HAP-1 (cell line): ENCODE measurements at regions not wholly inside any gene's neighbourhood (a gene's known extent, or its start where the extent isn't known, plus 50 kb on each side); places are given as distances from the start of the nearest gene placed in this dataset.
A peak's percentile ranks its signal among the peaks of the same experiment; 100 is the strongest.

ENCODE experiments used
- DNase-seq, 2 experiments: peaks; one replicate each; pipeline ENCODE4 v3.0.0-alpha.2; 2016 to 2020; ENCODE audit warnings: low spot score in 2 of 2
- H3K27me3 ChIP-seq: fragments of 250-450 bp; sonication (Bioruptor Pico); 2 replicates; pipeline ENCODE4 v1.5.1; 2020; ENCODE audit warnings: low read depth, mild to moderate bottlenecking, moderate library complexity
- H3K36me3 ChIP-seq: fragments of 250-450 bp; sonication (Bioruptor Pico); replicated peaks from 2 replicates; pipeline ENCODE4 v1.5.1; 2020; ENCODE audit warnings: mild to moderate bottlenecking
- H3K4me1 ChIP-seq: fragments of 250-450 bp; sonication (Bioruptor Pico); 2 replicates; pipeline ENCODE4 v1.5.1; 2020; ENCODE audit warnings: mild to moderate bottlenecking
- H3K4me3 ChIP-seq: fragments of 250-450 bp; sonication (Bioruptor Pico); 2 replicates; pipeline ENCODE4 v1.5.1; 2020; ENCODE audit warnings: mild to moderate bottlenecking, moderate library complexity
- H3K9me3 ChIP-seq: fragments of 250-450 bp; sonication (Bioruptor Pico); 2 replicates; pipeline ENCODE4 v1.5.1; 2020; ENCODE audit warnings: mild to moderate bottlenecking, moderate library complexity
- in situ Hi-C: fragments of 300-500 bp; cut with MboI; formaldehyde crosslinking; loops from 3 replicates; pipeline ENCODE4 v1.14.3; 2020; ENCODE audit warnings: low sequenced_read_pairs, inconsistent platforms, mixed read lengths

GRCh38 chr7:21361413-21362125 is 66.3 kb upstream of the SP4 start:
- Histone ChIP-seq H3K4me3 (no peak overlapping the region), H3K36me3 (no peaks in the 10 kb centered on the region), H3K9me3 (no peaks in the 10 kb centered on the region), H3K27me3 (no peaks in the 10 kb centered on the region), H3K4me1 (no peaks in the 10 kb centered on the region)
- no peak for DNase-seq
- in situ Hi-C loops, result no loop called here

GRCh38 chr7:21364801-21365271 is 63.0 kb upstream of the SP4 start:
- H3K9me3 ChIP-seq, result no peaks in the 10 kb centered on the region
- in situ Hi-C loops, result no loop called here
- DNase-seq, result no peak
- H3K36me3 ChIP-seq, result no peaks in the 10 kb centered on the region
- H3K4me3 ChIP-seq, result no peak overlapping the region
- H3K4me1 ChIP-seq, result no peaks in the 10 kb centered on the region
- no peaks in the 10 kb centered on the region for H3K27me3 ChIP-seq

GRCh38 chr7:21365866-21366624 is 61.8 kb upstream of the SP4 start:
- no peaks in the 10 kb centered on the region for H3K9me3 ChIP-seq
- H3K4me1 ChIP-seq, result peaks cover 9% of the 10 kb centered on the region
- no peak overlapping the region for H3K4me3 ChIP-seq
- no peak for DNase-seq
- no peaks in the 10 kb centered on the region for H3K36me3 ChIP-seq
- in situ Hi-C loops, result no loop called here
- no peaks in the 10 kb centered on the region for H3K27me3 ChIP-seq

- H3K4me1 ChIP-seq, result peaks cover 14% of the 10 kb centered on the region
- H3K4me3 ChIP-seq, result no peak overlapping the region
- no peak for DNase-seq
- no peaks in the 10 kb centered on the region for H3K36me3 ChIP-seq
- in situ Hi-C loops, result no loop called here
- no peaks in the 10 kb centered on the region for H3K27me3 ChIP-seq
- H3K9me3 ChIP-seq, result no peaks in the 10 kb centered on the region
These were observed 60.8 kb upstream of the SP4 start for GRCh38 chr7:21367081-21367480.

- H3K9me3 ChIP-seq, result no peaks in the 10 kb centered on the region
- in situ Hi-C loops, result no loop called here
- H3K36me3 ChIP-seq, result no peaks in the 10 kb centered on the region
- no peak overlapping the region for H3K4me3 ChIP-seq
- peaks cover 14% of the 10 kb centered on the region for H3K4me1 ChIP-seq
- DNase-seq, result no peak
- no peaks in the 10 kb centered on the region for H3K27me3 ChIP-seq
These were observed 60.3 kb upstream of the SP4 start for GRCh38 chr7:21367537-21367936.

GRCh38 chr7:21368317-21368716 is 59.6 kb upstream of the SP4 start:
- in situ Hi-C loops, result no loop called here
- no peak for DNase-seq
- H3K9me3 ChIP-seq, result no peaks in the 10 kb centered on the region
- H3K36me3 ChIP-seq, result no peaks in the 10 kb centered on the region
- no peak overlapping the region for H3K4me3 ChIP-seq
- H3K27me3 ChIP-seq, result no peaks in the 10 kb centered on the region
- peaks cover 14% of the 10 kb centered on the region for H3K4me1 ChIP-seq

- in situ Hi-C loops, result no loop called here
- DNase-seq, result peak in 1 of 2 experiments; percentile 8
These were observed 57.5 kb upstream of the SP4 start for GRCh38 chr7:21370283-21370982.

GRCh38 chr7:21371360-21371759 is 56.5 kb upstream of the SP4 start:
- H3K9me3 ChIP-seq, result no peaks in the 10 kb centered on the region
- H3K4me1 ChIP-seq, result peaks cover 14% of the 10 kb centered on the region
- DNase-seq, result no peak
- H3K4me3 ChIP-seq, result no peak overlapping the region
- no peaks in the 10 kb centered on the region for H3K27me3 ChIP-seq
- no peaks in the 10 kb centered on the region for H3K36me3 ChIP-seq
- in situ Hi-C loops, result no loop called here

More at GRCh38 chr7:21370283-21370982, 57.5 kb upstream of the SP4 start:
- no peaks in the 10 kb centered on the region for H3K9me3 ChIP-seq
- no peaks in the 10 kb centered on the region for H3K27me3 ChIP-seq
- H3K36me3 ChIP-seq, result no peaks in the 10 kb centered on the region
- H3K4me3 ChIP-seq, result no peak overlapping the region
- H3K4me1 ChIP-seq, result peaks cover 14% of the 10 kb centered on the region

GRCh38 chr7:21373031-21373430 is 54.9 kb upstream of the SP4 start:
- no peak overlapping the region for H3K4me3 ChIP-seq
- DNase-seq, result no peak
- peaks cover 14% of the 10 kb centered on the region for H3K4me1 ChIP-seq
- H3K36me3 ChIP-seq, result no peaks in the 10 kb centered on the region
- in situ Hi-C loops, result no loop called here
- no peaks in the 10 kb centered on the region for H3K27me3 ChIP-seq
- H3K9me3 ChIP-seq, result no peaks in the 10 kb centered on the region; the same call in 1 of the 2 replicates

GRCh38 chr7:21374134-21374533 is 53.7 kb upstream of the SP4 start:
- H3K36me3 ChIP-seq, result no peaks in the 10 kb centered on the region
- no peak overlapping the region for H3K4me3 ChIP-seq
- in situ Hi-C loops, result no loop called here
- DNase-seq, result no peak
- H3K9me3 ChIP-seq, result no peaks in the 10 kb centered on the region; the same call in 1 of the 2 replicates
- no peaks in the 10 kb centered on the region for H3K27me3 ChIP-seq
- peaks cover 14% of the 10 kb centered on the region for H3K4me1 ChIP-seq

GRCh38 chr7:21377545-21377944 is 50.3 kb upstream of the SP4 start:
- in situ Hi-C loops, result no loop called here
- Histone ChIP-seq H3K4me3 (no peak overlapping the region), H3K27me3 (no peaks in the 10 kb centered on the region), H3K36me3 (no peaks in the 10 kb centered on the region), H3K4me1 (no peaks in the 10 kb centered on the region), H3K9me3 (no peaks in the 10 kb centered on the region; the same call in 1 of the 2 replicates)
- no peak for DNase-seq
